ENCODE measurements at regions not wholly inside any gene's neighbourhood (a gene's known extent, or its start where the extent isn't known, plus 50 kb on each side); places are given as distances from the start of the nearest gene placed in this dataset.
A peak's percentile ranks its signal among the peaks of the same experiment; 100 is the strongest.

DNA sequence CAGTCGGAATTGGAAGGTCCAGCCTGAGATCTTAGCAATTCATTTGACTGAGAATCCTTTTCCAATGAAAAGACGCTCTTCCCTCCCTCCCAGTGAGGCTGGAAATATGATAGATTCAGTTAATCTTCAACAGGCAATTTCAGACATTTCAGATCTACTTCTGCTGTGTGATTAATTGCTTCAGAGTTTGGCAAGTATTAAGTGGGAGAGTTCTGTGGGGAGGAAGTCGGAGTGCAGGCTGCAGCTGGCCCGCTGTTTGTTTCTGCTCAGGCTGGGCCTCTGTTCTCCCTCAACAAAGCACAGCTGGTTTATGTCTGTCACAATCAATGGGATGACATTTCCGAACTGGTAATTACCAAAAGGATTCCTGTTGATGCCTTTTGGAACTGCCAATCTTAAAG lies 178.2 kb downstream of the NDFIP2 start:
- Histone ChIP-seq H3K36me3 (ENCODE audit: control insufficient read depth in 2 of 2, insufficient read depth in 2 of 2, low read length in 1 of 2) (no peaks in the 10 kb centered on the region), H3K4me3 (no peak overlapping the region), H4K20me1 (ENCODE audit: control insufficient read depth, insufficient read depth) (no peaks in the 10 kb centered on the region), H3K4me1 (ENCODE audit: control insufficient read depth, insufficient read depth, low read length) (no peaks in the 10 kb centered on the region), H3K27me3 (replicated peaks in 1 of 2; ENCODE audit: control insufficient read depth in 2 of 2, insufficient read depth in 2 of 2, low read length in 1 of 2) (no peaks in the 10 kb centered on the region), H2AFZ (ENCODE audit: control insufficient read depth, low read depth, low read length) (no peak overlapping the region), H3K9me3 (replicated peaks; ENCODE audit: control insufficient read depth, insufficient read depth, low read length) (no peaks in the 10 kb centered on the region), H3K9ac (ENCODE audit: control insufficient read depth, insufficient read depth, low read length) (no peak overlapping the region), H3K27ac (ENCODE audit: control insufficient read depth, insufficient read depth) (no peak overlapping the region), H3K4me2 (ENCODE audit: control insufficient read depth, insufficient read depth) (no peak overlapping the region), H3K79me2 (ENCODE audit: control insufficient read depth, insufficient read depth, low read length) (no peaks in the 10 kb centered on the region)
- DNase-seq (ENCODE audit: low read depth, low spot score) (no peak), ATAC-seq (peak; percentile 22; the same call in 1 of the 3 replicates), FAIRE-seq (no peak)
- RAD21 ChIA-PET (ENCODE audit: unreplicated experiment) = interaction anchor here (0.6 to 2.7 kb wide), 6 partner anchors 10 to 1359 kb away, joined by 3 to 16 read pairs (median 4); no protein-coding TSS in a partner anchor
- 6% methylated on average over 5 of the region's 5 CpGs for WGBS (ENCODE audit: insufficient coverage, insufficient replicate concordance, low lambda C conversion rate, missing lambda C conversion rate)
- in situ Hi-C loops (cut with MboI) = no loop called here
- POLR2A ChIA-PET = interaction anchor here (0.8 to 1.5 kb wide), 4 partner anchors 12 to 682 kb away, joined by 3 read pairs; partner anchors contain the start of gene SPRY2
- CTCF ChIA-PET = interaction anchor here (1.0 to 5.8 kb wide), 8 partner anchors 7 to 1359 kb away, joined by 3 to 38 read pairs (median 6); no protein-coding TSS in a partner anchor
- intact Hi-C loops (cut with micrococcal nuclease; ENCODE audit: unreplicated experiment) = no loop called here
- SMC1A ChIA-PET (ENCODE audit: uncharacterized antibody, unreplicated experiment) = interaction anchor here (0.9 to 6.1 kb wide), 16 partner anchors 9 to 577 kb away, joined by 3 to 33 read pairs (median 4); no protein-coding TSS in a partner anchor
- TF ChIP-seq NR2C2 (IDR thresholded peaks at IDR 0.05; ENCODE audit: borderline replicate concordance, control insufficient read depth, insufficient read length, low read depth) (no peak), EGR1 (IDR thresholded peaks at IDR 0.05; ENCODE audit: borderline replicate concordance in 1 of 2, low read depth in 2 of 2, low read length in 2 of 2) (no peak), SREBF2 (IDR thresholded peaks at IDR 0.05; ENCODE audit: low read length) (no peak), PKNOX1 (IDR thresholded peaks at IDR 0.05) (no peak), SRF (IDR thresholded peaks at IDR 0.05; ENCODE audit: low read depth in 2 of 2, low read length in 2 of 2) (no peak), JUND (IDR thresholded peaks at IDR 0.05; ENCODE audit: low read depth, low read length) (no peak), SMC3 (IDR thresholded peaks at IDR 0.05; ENCODE audit: borderline replicate concordance, low read length) (no peak), WRNIP1 (IDR thresholded peaks at IDR 0.05; ENCODE audit: borderline replicate concordance, low read depth, low read length) (no peak), TARDBP (IDR thresholded peaks at IDR 0.05; ENCODE audit: borderline replicate concordance) (no peak), RAD51 (IDR thresholded peaks at IDR 0.05) (no peak), CBX3 (IDR thresholded peaks at IDR 0.05; ENCODE audit: borderline replicate concordance, low read depth) (no peak), ZBED1 (IDR thresholded peaks at IDR 0.05; ENCODE audit: borderline replicate concordance) (no peak), BHLHE40 (IDR thresholded peaks at IDR 0.05; ENCODE audit: borderline replicate concordance in 1 of 2, low read depth in 2 of 2, low read length in 1 of 2) (no peak)
- TF ChIP-seq, protein P1, sequence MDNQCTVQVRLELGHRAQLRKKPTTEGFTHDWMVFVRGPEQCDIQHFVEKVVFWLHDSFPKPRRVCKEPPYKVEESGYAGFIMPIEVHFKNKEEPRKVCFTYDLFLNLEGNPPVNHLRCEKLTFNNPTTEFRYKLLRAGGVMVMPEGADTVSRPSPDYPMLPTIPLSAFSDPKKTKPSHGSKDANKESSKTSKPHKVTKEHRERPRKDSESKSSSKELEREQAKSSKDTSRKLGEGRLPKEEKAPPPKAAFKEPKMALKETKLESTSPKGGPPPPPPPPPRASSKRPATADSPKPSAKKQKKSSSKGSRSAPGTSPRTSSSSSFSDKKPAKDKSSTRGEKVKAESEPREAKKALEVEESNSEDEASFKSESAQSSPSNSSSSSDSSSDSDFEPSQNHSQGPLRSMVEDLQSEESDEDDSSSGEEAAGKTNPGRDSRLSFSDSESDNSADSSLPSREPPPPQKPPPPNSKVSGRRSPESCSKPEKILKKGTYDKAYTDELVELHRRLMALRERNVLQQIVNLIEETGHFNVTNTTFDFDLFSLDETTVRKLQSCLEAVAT (IDR thresholded peaks at IDR 0.05) = no peak
- BruUV-seq (replicated peaks) = no TSS peak

Data from GM12878 (cell line).